Osteocyte (in vitro differentiated cells): ENCODE measurements at regions not wholly inside any gene's neighbourhood (a gene's known extent, or its start where the extent isn't known, plus 50 kb on each side); places are given as distances from the start of the nearest gene placed in this dataset.

Experiments used
- DNase-seq: peaks from one replicate; pipeline ENCODE4 v3.0.0; 2021; ENCODE audit warnings: mixed read lengths; ENCODE audit not compliant: unreplicated experiment; ENCODE audit errors: extremely low spot score
- H3K27ac Mint-ChIP-seq: one replicate; pipeline ENCODE4 v1.8.0; 2021; ENCODE audit warnings: mild to moderate bottlenecking, mixed read lengths; ENCODE audit not compliant: unreplicated experiment
- H3K27me3 Mint-ChIP-seq: one replicate; pipeline ENCODE4 v1.8.0; 2021; ENCODE audit warnings: mixed read lengths; ENCODE audit not compliant: unreplicated experiment
- H3K36me3 Mint-ChIP-seq: one replicate; pipeline ENCODE4 v1.8.0; 2021; ENCODE audit warnings: mixed read lengths; ENCODE audit not compliant: unreplicated experiment
- H3K4me1 Mint-ChIP-seq: one replicate; pipeline ENCODE4 v1.8.0; 2021; ENCODE audit warnings: mixed read lengths; ENCODE audit not compliant: unreplicated experiment
- H3K4me3 Mint-ChIP-seq: one replicate; pipeline ENCODE4 v1.8.0; 2021; ENCODE audit warnings: mild to moderate bottlenecking, moderate library complexity, mixed read lengths; ENCODE audit not compliant: unreplicated experiment
- H3K9me3 Mint-ChIP-seq: one replicate; pipeline ENCODE4 v1.8.0; 2021; ENCODE audit warnings: mixed read lengths; ENCODE audit not compliant: unreplicated experiment
- CTCF ChIP-seq: fragments of 200-600 bp; sonication (generic); IDR thresholded peaks from 2 replicates; pipeline ENCODE4 v1.5.0; 2021; ENCODE audit warnings: antibody characterized with exemption, mild to moderate bottlenecking, moderate library complexity

GRCh38 chr5:4191041-4191440, 595.4 kb downstream of the IRX1 start:
- H3K4me1 Mint-ChIP-seq: no peaks in the 10 kb centered on the region
- H3K4me3 Mint-ChIP-seq: no peak overlapping the region
- DNase-seq: no peak
- peaks cover 3% of the 10 kb centered on the region for H3K9me3 Mint-ChIP-seq
- no peak for TF ChIP-seq CTCF
- no peak overlapping the region for H3K27ac Mint-ChIP-seq
- no peaks in the 10 kb centered on the region for H3K36me3 Mint-ChIP-seq
- no peaks in the 10 kb centered on the region for H3K27me3 Mint-ChIP-seq

- Mint-ChIP-seq H3K36me3 (no peaks in the 10 kb centered on the region), H3K4me3 (no peak overlapping the region), H3K27ac (no peak overlapping the region), H3K27me3 (no peaks in the 10 kb centered on the region), H3K9me3 (no peaks in the 10 kb centered on the region), H3K4me1 (no peaks in the 10 kb centered on the region)
- no peak for TF ChIP-seq CTCF
- no peak for DNase-seq
Measured at GRCh38 chr5:4191703-4192102, 596.1 kb downstream of the IRX1 start.

GRCh38 chr5:4192111-4192510, 596.5 kb downstream of the IRX1 start:
- no peak for DNase-seq
- Mint-ChIP-seq H3K36me3 (no peaks in the 10 kb centered on the region), H3K27ac (no peak overlapping the region), H3K27me3 (no peaks in the 10 kb centered on the region), H3K4me3 (no peak overlapping the region), H3K9me3 (peaks cover 2% of the 10 kb centered on the region), H3K4me1 (no peaks in the 10 kb centered on the region)
- TF ChIP-seq CTCF: no peak

GRCh38 chr5:4196744-4197143, 601.1 kb downstream of the IRX1 start:
- H3K27me3 Mint-ChIP-seq: no peaks in the 10 kb centered on the region
- H3K4me3 Mint-ChIP-seq: no peak overlapping the region
- H3K27ac Mint-ChIP-seq: no peak overlapping the region
- no peak for DNase-seq
- TF ChIP-seq CTCF: no peak
- H3K9me3 Mint-ChIP-seq: peaks cover 8% of the 10 kb centered on the region
- H3K4me1 Mint-ChIP-seq: no peaks in the 10 kb centered on the region
- no peaks in the 10 kb centered on the region for H3K36me3 Mint-ChIP-seq

- Mint-ChIP-seq H3K4me1 (no peaks in the 10 kb centered on the region), H3K36me3 (no peaks in the 10 kb centered on the region), H3K4me3 (no peak overlapping the region), H3K9me3 (peaks cover 8% of the 10 kb centered on the region), H3K27ac (no peak overlapping the region), H3K27me3 (no peaks in the 10 kb centered on the region)
- DNase-seq: no peak
- no peak for TF ChIP-seq CTCF
Measured at GRCh38 chr5:4197151-4197550, 601.5 kb downstream of the IRX1 start.
